Neural cell (in vitro differentiated cells): ENCODE measurements at regions not wholly inside any gene's neighbourhood (a gene's known extent, or its start where the extent isn't known, plus 50 kb on each side); places are given as distances from the start of the nearest gene placed in this dataset.
A peak's percentile ranks its signal among the peaks of the same experiment; 100 is the strongest.

ENCODE experiments used
- H2AFZ ChIP-seq: fragments of 200-600, 300-800 bp; sonication (generic), shearing (Covaris generic); 2 replicates; pipeline ENCODE4 v1.6.0; 2014; ENCODE audit warnings: low read depth, mild to moderate bottlenecking, antibody characterized with exemption, low read length, moderate library complexity
- H3F3A ChIP-seq: fragments of 200-600 bp; shearing (Covaris generic); 2 replicates; pipeline ENCODE4 v1.6.1; 2016; ENCODE audit warnings: mild to moderate bottlenecking, moderate library complexity, mixed read lengths, antibody characterized with exemption, low read length; ENCODE audit not compliant: insufficient read depth, poor library complexity, severe bottlenecking
- H3K27ac ChIP-seq: fragments of 200-600, 300-800 bp; sonication (generic), shearing (Covaris generic); 2 replicates; pipeline ENCODE4 v1.5.1; 2014; ENCODE audit warnings: mild to moderate bottlenecking, low read length, moderate library complexity
- H3K27me3 ChIP-seq: fragments of 300-800, 200-600 bp; sonication (generic), shearing (Covaris generic); 2 replicates; pipeline ENCODE4 v1.6.0; 2014; ENCODE audit warnings: mild to moderate bottlenecking, low read depth, low read length, moderate library complexity; ENCODE audit not compliant: insufficient read depth
- H3K36me3 ChIP-seq: fragments of 300-800, 200-600 bp; sonication (generic), shearing (Covaris generic); 2 replicates; pipeline ENCODE4 v1.5.1; 2014; ENCODE audit warnings: mild to moderate bottlenecking, antibody characterized with exemption, low read length, moderate library complexity; ENCODE audit not compliant: insufficient read depth
- H3K4me2 ChIP-seq: fragments of 300-800, 200-600 bp; sonication (generic), shearing (Covaris generic); 2 replicates; pipeline ENCODE4 v1.6.0; 2014; ENCODE audit warnings: mild to moderate bottlenecking, low read length
- H3K4me3 ChIP-seq: fragments of 300-800, 200-600 bp; sonication (generic), shearing (Covaris generic); 2 replicates; pipeline ENCODE4 v1.5.1; 2014; ENCODE audit warnings: mild to moderate bottlenecking, low read length, moderate library complexity
- H3K79me2 ChIP-seq: fragments of 200-600 bp; shearing (Covaris generic); replicated peaks from 2 replicates; pipeline ENCODE4 v1.6.0; 2014; ENCODE audit warnings: mild to moderate bottlenecking, low read length, moderate library complexity; ENCODE audit not compliant: insufficient read depth
- H3K9ac ChIP-seq: fragments of 300-800, 200-600 bp; sonication (generic), shearing (Covaris generic); 2 replicates; pipeline ENCODE4 v1.6.1; 2016; ENCODE audit warnings: mild to moderate bottlenecking, low read length, mixed read lengths
- H3K9me2 ChIP-seq: fragments of 200-600 bp; shearing (Covaris generic); 2 replicates; pipeline ENCODE4 v1.6.1; 2016; ENCODE audit warnings: mild to moderate bottlenecking, low read length, mixed read lengths; ENCODE audit not compliant: insufficient read depth
- H3K9me3 ChIP-seq: fragments of 200-600, 300-800 bp; sonication (generic), shearing (Covaris generic); 2 replicates; pipeline ENCODE4 v1.6.1; 2016; ENCODE audit warnings: mild to moderate bottlenecking, mixed run types, low read length, moderate library complexity, mixed read lengths
- H4K20me1 ChIP-seq: fragments of 200-600 bp; shearing (Covaris generic); 2 replicates; pipeline ENCODE4 v1.6.1; 2016; ENCODE audit warnings: mild to moderate bottlenecking, mixed run types; ENCODE audit not compliant: insufficient read depth
- EP300 ChIP-seq: fragments of 450-650 bp; conservative IDR thresholded peaks from 2 replicates; pipeline ENCODE4 v1.6.1; 2014; ENCODE audit warnings: antibody characterized with exemption, mild to moderate bottlenecking, moderate library complexity; ENCODE audit not compliant: poor library complexity, severe bottlenecking
- EZH2 ChIP-seq: fragments of 200-600, 300-800 bp; shearing (Covaris generic), sonication (generic); IDR thresholded peaks from 2 replicates; pipeline ENCODE4 v1.6.1; 2014; ENCODE audit warnings: antibody characterized with exemption, low read length, borderline replicate concordance, mild to moderate bottlenecking; ENCODE audit not compliant: insufficient read depth, poor library complexity, severe bottlenecking
- MXI1 ChIP-seq: fragments of 450-650 bp; conservative IDR thresholded peaks from 2 replicates; pipeline ENCODE4 v1.6.1; 2014; ENCODE audit warnings: antibody characterized with exemption, mild to moderate bottlenecking; ENCODE audit not compliant: poor library complexity, severe bottlenecking
- POLR2AphosphoS5 ChIP-seq: IDR thresholded peaks from 2 replicates; pipeline ENCODE4 v1.6.1; 2012
- RAD21 ChIP-seq: fragments of 450-650 bp; conservative IDR thresholded peaks from 2 replicates; pipeline ENCODE4 v1.6.1; 2014; ENCODE audit warnings: antibody characterized with exemption, mild to moderate bottlenecking, moderate library complexity
- SMC3 ChIP-seq: fragments of 450-650 bp; conservative IDR thresholded peaks from 2 replicates; pipeline ENCODE4 v1.6.1; 2014; ENCODE audit warnings: antibody characterized with exemption, mild to moderate bottlenecking, moderate library complexity; ENCODE audit not compliant: poor library complexity
- TAF1 ChIP-seq: IDR thresholded peaks from 2 replicates; pipeline ENCODE4 v1.6.1; 2012; ENCODE audit warnings: low read depth
- TF ChIP-seq, protein P1 (sequence below): IDR thresholded peaks from 2 replicates; pipeline ENCODE4 v1.6.1; 2012; ENCODE audit warnings: borderline replicate concordance
- TF ChIP-seq, protein P2 (sequence below): fragments of 450-650 bp; IDR thresholded peaks from 2 replicates; pipeline ENCODE4 v1.5.1; 2014; ENCODE audit warnings: antibody characterized with exemption, mild to moderate bottlenecking, moderate library complexity; ENCODE audit not compliant: poor library complexity, severe bottlenecking

DNA sequence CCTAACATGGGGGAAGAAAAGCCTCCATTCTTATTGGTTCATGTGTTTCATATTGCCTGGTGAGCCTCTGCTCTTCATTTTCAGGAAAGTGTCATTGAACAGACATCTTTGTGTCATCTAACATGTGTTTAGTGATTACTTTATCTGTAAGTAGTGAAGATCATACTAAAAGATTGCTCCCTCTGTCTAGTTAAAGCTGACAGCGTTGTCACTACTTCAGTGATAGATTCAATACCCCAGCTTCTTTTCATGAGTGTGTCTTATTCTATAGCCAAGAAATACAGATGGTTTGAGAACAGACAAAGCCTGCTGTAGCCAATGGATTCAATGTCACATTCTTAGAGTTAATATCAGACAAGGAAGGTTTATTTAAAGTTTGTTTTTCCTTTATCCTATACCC, 85.1 kb downstream of the NKX6-1 start:
- Histone ChIP-seq H3K9me2 (no peaks in the 10 kb centered on the region), H3K9me3 (no peaks in the 10 kb centered on the region), H3K4me3 (no peak overlapping the region), H3K27me3 (peaks cover 7% of the 10 kb centered on the region), H3F3A (no peaks in the 10 kb centered on the region), H4K20me1 (no peaks in the 10 kb centered on the region), H2AFZ (no peak overlapping the region), H3K4me2 (no peak overlapping the region), H3K79me2 (no peaks in the 10 kb centered on the region), H3K36me3 (no peaks in the 10 kb centered on the region), H3K9ac (no peak overlapping the region), H3K27ac (no peak overlapping the region)
- TF ChIP-seq EP300 (peak; percentile 99), MXI1 (peak; percentile 35), EZH2 (no peak), POLR2AphosphoS5 (peak; percentile 99)
- TF ChIP-seq, protein P1, sequence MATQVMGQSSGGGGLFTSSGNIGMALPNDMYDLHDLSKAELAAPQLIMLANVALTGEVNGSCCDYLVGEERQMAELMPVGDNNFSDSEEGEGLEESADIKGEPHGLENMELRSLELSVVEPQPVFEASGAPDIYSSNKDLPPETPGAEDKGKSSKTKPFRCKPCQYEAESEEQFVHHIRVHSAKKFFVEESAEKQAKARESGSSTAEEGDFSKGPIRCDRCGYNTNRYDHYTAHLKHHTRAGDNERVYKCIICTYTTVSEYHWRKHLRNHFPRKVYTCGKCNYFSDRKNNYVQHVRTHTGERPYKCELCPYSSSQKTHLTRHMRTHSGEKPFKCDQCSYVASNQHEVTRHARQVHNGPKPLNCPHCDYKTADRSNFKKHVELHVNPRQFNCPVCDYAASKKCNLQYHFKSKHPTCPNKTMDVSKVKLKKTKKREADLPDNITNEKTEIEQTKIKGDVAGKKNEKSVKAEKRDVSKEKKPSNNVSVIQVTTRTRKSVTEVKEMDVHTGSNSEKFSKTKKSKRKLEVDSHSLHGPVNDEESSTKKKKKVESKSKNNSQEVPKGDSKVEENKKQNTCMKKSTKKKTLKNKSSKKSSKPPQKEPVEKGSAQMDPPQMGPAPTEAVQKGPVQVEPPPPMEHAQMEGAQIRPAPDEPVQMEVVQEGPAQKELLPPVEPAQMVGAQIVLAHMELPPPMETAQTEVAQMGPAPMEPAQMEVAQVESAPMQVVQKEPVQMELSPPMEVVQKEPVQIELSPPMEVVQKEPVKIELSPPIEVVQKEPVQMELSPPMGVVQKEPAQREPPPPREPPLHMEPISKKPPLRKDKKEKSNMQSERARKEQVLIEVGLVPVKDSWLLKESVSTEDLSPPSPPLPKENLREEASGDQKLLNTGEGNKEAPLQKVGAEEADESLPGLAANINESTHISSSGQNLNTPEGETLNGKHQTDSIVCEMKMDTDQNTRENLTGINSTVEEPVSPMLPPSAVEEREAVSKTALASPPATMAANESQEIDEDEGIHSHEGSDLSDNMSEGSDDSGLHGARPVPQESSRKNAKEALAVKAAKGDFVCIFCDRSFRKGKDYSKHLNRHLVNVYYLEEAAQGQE: peak; percentile 82
- TF ChIP-seq, protein P2, sequence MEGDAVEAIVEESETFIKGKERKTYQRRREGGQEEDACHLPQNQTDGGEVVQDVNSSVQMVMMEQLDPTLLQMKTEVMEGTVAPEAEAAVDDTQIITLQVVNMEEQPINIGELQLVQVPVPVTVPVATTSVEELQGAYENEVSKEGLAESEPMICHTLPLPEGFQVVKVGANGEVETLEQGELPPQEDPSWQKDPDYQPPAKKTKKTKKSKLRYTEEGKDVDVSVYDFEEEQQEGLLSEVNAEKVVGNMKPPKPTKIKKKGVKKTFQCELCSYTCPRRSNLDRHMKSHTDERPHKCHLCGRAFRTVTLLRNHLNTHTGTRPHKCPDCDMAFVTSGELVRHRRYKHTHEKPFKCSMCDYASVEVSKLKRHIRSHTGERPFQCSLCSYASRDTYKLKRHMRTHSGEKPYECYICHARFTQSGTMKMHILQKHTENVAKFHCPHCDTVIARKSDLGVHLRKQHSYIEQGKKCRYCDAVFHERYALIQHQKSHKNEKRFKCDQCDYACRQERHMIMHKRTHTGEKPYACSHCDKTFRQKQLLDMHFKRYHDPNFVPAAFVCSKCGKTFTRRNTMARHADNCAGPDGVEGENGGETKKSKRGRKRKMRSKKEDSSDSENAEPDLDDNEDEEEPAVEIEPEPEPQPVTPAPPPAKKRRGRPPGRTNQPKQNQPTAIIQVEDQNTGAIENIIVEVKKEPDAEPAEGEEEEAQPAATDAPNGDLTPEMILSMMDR: no peak

DNA sequence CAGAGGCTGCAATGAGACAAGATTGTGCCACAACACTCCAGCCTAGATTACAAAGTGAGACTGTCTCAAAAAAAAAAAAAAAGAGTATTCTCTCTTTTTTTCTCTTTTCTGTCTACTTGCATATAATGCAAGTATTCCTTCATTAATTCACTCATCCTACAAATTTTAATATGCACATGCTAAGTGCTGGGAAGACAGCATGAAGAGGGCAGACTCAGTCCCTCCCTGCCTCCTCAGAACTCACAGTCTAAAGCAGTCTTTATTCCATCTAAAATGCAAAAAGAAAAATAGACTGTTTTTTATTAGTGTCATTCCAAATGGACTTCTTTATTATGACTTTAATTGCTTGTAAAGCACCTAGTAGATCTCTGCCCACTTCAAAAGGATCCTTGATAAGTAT, 85.6 kb downstream of the NKX6-1 start:
- Histone ChIP-seq H3F3A (no peaks in the 10 kb centered on the region), H3K4me2 (no peak overlapping the region), H3K36me3 (no peaks in the 10 kb centered on the region), H3K79me2 (no peaks in the 10 kb centered on the region), H3K27ac (no peak overlapping the region), H3K9me3 (no peaks in the 10 kb centered on the region), H3K4me3 (no peak overlapping the region), H3K9ac (no peak overlapping the region), H3K27me3 (peaks cover 7% of the 10 kb centered on the region), H4K20me1 (no peaks in the 10 kb centered on the region), H3K9me2 (no peaks in the 10 kb centered on the region), H2AFZ (no peak overlapping the region)
- TF ChIP-seq TAF1 (no peak), EP300 (no peak), MXI1 (no peak), SMC3 (no peak), RAD21 (no peak), POLR2AphosphoS5 (no peak), EZH2 (no peak)
- TF ChIP-seq, protein P1: no peak
- TF ChIP-seq, protein P2: no peak
